ENCODE measurements at regions not wholly inside any gene's neighbourhood (a gene's known extent, or its start where the extent isn't known, plus 50 kb on each side); places are given as distances from the start of the nearest gene placed in this dataset.

- peak; percentile 92 for DNase-seq
- H3K18ac ChIP-seq (ENCODE audit: low read length): no peak overlapping the region
- no peaks in the 10 kb centered on the region for H3K27me3 ChIP-seq (ENCODE audit: insufficient read depth, low read length)
- no CpG with 5 or more reads among the region's 34 CpGs for WGBS (ENCODE audit: extremely low coverage, insufficient coverage, insufficient read length)
- no peak overlapping the region for H3K9ac ChIP-seq (ENCODE audit: low read length)
- H2AFZ ChIP-seq (ENCODE audit: insufficient read depth, low read length, poor library complexity): no peak overlapping the region
- H3K27ac ChIP-seq (ENCODE audit: low read depth, low read length): no peak overlapping the region
- no peak overlapping the region for H2AK5ac ChIP-seq (ENCODE audit: low read length)
- H4K91ac ChIP-seq (ENCODE audit: low read depth, low read length): no peak overlapping the region
- H2BK5ac ChIP-seq (ENCODE audit: low read depth, low read length, poor library complexity): no peak overlapping the region
- H3K4me1 ChIP-seq (ENCODE audit: control insufficient read depth in 1 of 2, insufficient read depth in 2 of 2, low read length in 2 of 2): no peaks in the 10 kb centered on the region
- H4K12ac ChIP-seq (ENCODE audit: low read depth, low read length): no peak overlapping the region
- H3K4me2 ChIP-seq (ENCODE audit: low read length): no peak overlapping the region
- H3K14ac ChIP-seq (ENCODE audit: low read length): no peak overlapping the region
- no peaks in the 10 kb centered on the region for H3K79me2 ChIP-seq (ENCODE audit: control insufficient read depth, insufficient read depth, low read length, poor library complexity)
- no peak overlapping the region for H2BK120ac ChIP-seq (ENCODE audit: insufficient read depth, low read length, poor library complexity)
- no peak overlapping the region for H3K23ac ChIP-seq (ENCODE audit: low read length)
- H3K4ac ChIP-seq (ENCODE audit: low read depth, low read length): no peak overlapping the region
- peaks cover 8% of the 10 kb centered on the region for H3K9me3 ChIP-seq (ENCODE audit: insufficient read depth, low read depth, low read length)
- H4K8ac ChIP-seq (ENCODE audit: low read depth, low read length): no peak overlapping the region
- H2BK12ac ChIP-seq (ENCODE audit: low read length): no peak overlapping the region
- no peaks in the 10 kb centered on the region for H3K79me1 ChIP-seq (ENCODE audit: low read length)
- H3K4me3 ChIP-seq (ENCODE audit: low read depth, low read length): no peak overlapping the region
- no peaks in the 10 kb centered on the region for H3K36me3 ChIP-seq (ENCODE audit: control insufficient read depth in 1 of 2, insufficient read depth in 2 of 2, low read length in 2 of 2)
These were observed 62.6 kb upstream of the CLDN14 start for GRCh38 chr21:36542312-36543101.

GRCh38 chr21:36543924-36544323, 64.0 kb upstream of the CLDN14 start:
- Histone ChIP-seq H3K27ac (ENCODE audit: low read depth, low read length) (no peak overlapping the region), H3K9ac (ENCODE audit: low read length) (no peak overlapping the region), H3K4me3 (ENCODE audit: low read depth, low read length) (no peak overlapping the region), H2BK12ac (ENCODE audit: low read length) (no peak overlapping the region), H3K9me3 (ENCODE audit: insufficient read depth, low read depth, low read length) (peaks cover 8% of the 10 kb centered on the region), H2AFZ (ENCODE audit: insufficient read depth, low read length, poor library complexity) (no peak overlapping the region), H3K79me1 (ENCODE audit: low read length) (no peaks in the 10 kb centered on the region), H2BK5ac (ENCODE audit: low read depth, low read length, poor library complexity) (no peak overlapping the region), H3K4ac (ENCODE audit: low read depth, low read length) (no peak overlapping the region), H3K14ac (ENCODE audit: low read length) (no peak overlapping the region), H3K27me3 (ENCODE audit: insufficient read depth, low read length) (no peaks in the 10 kb centered on the region), H2AK5ac (ENCODE audit: low read length) (no peak overlapping the region), H3K4me1 (ENCODE audit: control insufficient read depth in 1 of 2, insufficient read depth in 2 of 2, low read length in 2 of 2) (no peaks in the 10 kb centered on the region), H4K91ac (ENCODE audit: low read depth, low read length) (no peak overlapping the region), H4K12ac (ENCODE audit: low read depth, low read length) (no peak overlapping the region), H3K23ac (ENCODE audit: low read length) (no peak overlapping the region), H2BK120ac (ENCODE audit: insufficient read depth, low read length, poor library complexity) (no peak overlapping the region), H3K36me3 (ENCODE audit: control insufficient read depth in 1 of 2, insufficient read depth in 2 of 2, low read length in 2 of 2) (no peaks in the 10 kb centered on the region), H3K79me2 (ENCODE audit: control insufficient read depth, insufficient read depth, low read length, poor library complexity) (no peaks in the 10 kb centered on the region), H4K8ac (ENCODE audit: low read depth, low read length) (no peak overlapping the region), H3K4me2 (ENCODE audit: low read length) (no peak overlapping the region), H3K18ac (ENCODE audit: low read length) (no peak overlapping the region)
- no CpG with 5 or more reads among the region's 4 CpGs for WGBS (ENCODE audit: extremely low coverage, insufficient coverage, insufficient read length)
- DNase-seq: no peak

GRCh38 chr21:36544545-36544944, 64.6 kb upstream of the CLDN14 start:
- Histone ChIP-seq H3K4ac (ENCODE audit: low read depth, low read length) (no peak overlapping the region), H3K4me2 (ENCODE audit: low read length) (no peak overlapping the region), H3K79me1 (ENCODE audit: low read length) (no peaks in the 10 kb centered on the region), H3K9ac (ENCODE audit: low read length) (no peak overlapping the region), H3K18ac (ENCODE audit: low read length) (no peak overlapping the region), H2AK5ac (ENCODE audit: low read length) (no peak overlapping the region), H3K27me3 (ENCODE audit: insufficient read depth, low read length) (no peaks in the 10 kb centered on the region), H4K91ac (ENCODE audit: low read depth, low read length) (no peak overlapping the region), H3K14ac (ENCODE audit: low read length) (no peak overlapping the region), H2BK12ac (ENCODE audit: low read length) (no peak overlapping the region), H3K23ac (ENCODE audit: low read length) (no peak overlapping the region), H3K9me3 (ENCODE audit: insufficient read depth, low read depth, low read length) (peaks cover 4% of the 10 kb centered on the region), H3K27ac (ENCODE audit: low read depth, low read length) (no peak overlapping the region), H3K36me3 (ENCODE audit: control insufficient read depth in 1 of 2, insufficient read depth in 2 of 2, low read length in 2 of 2) (no peaks in the 10 kb centered on the region), H3K79me2 (ENCODE audit: control insufficient read depth, insufficient read depth, low read length, poor library complexity) (no peaks in the 10 kb centered on the region), H3K4me3 (ENCODE audit: low read depth, low read length) (no peak overlapping the region), H2BK5ac (ENCODE audit: low read depth, low read length, poor library complexity) (no peak overlapping the region), H4K12ac (ENCODE audit: low read depth, low read length) (no peak overlapping the region), H3K4me1 (ENCODE audit: control insufficient read depth in 1 of 2, insufficient read depth in 2 of 2, low read length in 2 of 2) (no peaks in the 10 kb centered on the region), H2BK120ac (ENCODE audit: insufficient read depth, low read length, poor library complexity) (no peak overlapping the region), H4K8ac (ENCODE audit: low read depth, low read length) (no peak overlapping the region), H2AFZ (ENCODE audit: insufficient read depth, low read length, poor library complexity) (no peak overlapping the region)
- DNase-seq: no peak
- no CpG with 5 or more reads among the region's 9 CpGs for WGBS (ENCODE audit: extremely low coverage, insufficient coverage, insufficient read length)

GRCh38 chr21:36545776-36546511, 66.0 kb upstream of the CLDN14 start:
- Histone ChIP-seq H4K8ac (ENCODE audit: low read depth, low read length) (no peak overlapping the region), H3K4me2 (ENCODE audit: low read length) (no peak overlapping the region), H4K91ac (ENCODE audit: low read depth, low read length) (no peak overlapping the region), H3K4me3 (ENCODE audit: low read depth, low read length) (no peak overlapping the region), H3K36me3 (ENCODE audit: control insufficient read depth in 1 of 2, insufficient read depth in 2 of 2, low read length in 2 of 2) (no peaks in the 10 kb centered on the region), H3K4ac (ENCODE audit: low read depth, low read length) (no peak overlapping the region), H3K9ac (ENCODE audit: low read length) (peak overlapping the region; percentile 64), H2BK12ac (ENCODE audit: low read length) (no peak overlapping the region), H2AK5ac (ENCODE audit: low read length) (no peak overlapping the region), H3K79me2 (ENCODE audit: control insufficient read depth, insufficient read depth, low read length, poor library complexity) (no peaks in the 10 kb centered on the region), H3K79me1 (ENCODE audit: low read length) (no peaks in the 10 kb centered on the region), H3K4me1 (ENCODE audit: control insufficient read depth in 1 of 2, insufficient read depth in 2 of 2, low read length in 2 of 2) (no peaks in the 10 kb centered on the region), H2BK120ac (ENCODE audit: insufficient read depth, low read length, poor library complexity) (no peak overlapping the region), H3K27me3 (ENCODE audit: insufficient read depth, low read length) (no peaks in the 10 kb centered on the region), H3K9me3 (ENCODE audit: insufficient read depth, low read depth, low read length) (no peaks in the 10 kb centered on the region), H3K23ac (ENCODE audit: low read length) (no peak overlapping the region), H3K27ac (ENCODE audit: low read depth, low read length) (no peak overlapping the region), H2BK5ac (ENCODE audit: low read depth, low read length, poor library complexity) (no peak overlapping the region), H4K12ac (ENCODE audit: low read depth, low read length) (no peak overlapping the region), H3K14ac (ENCODE audit: low read length) (no peak overlapping the region), H2AFZ (ENCODE audit: insufficient read depth, low read length, poor library complexity) (no peak overlapping the region), H3K18ac (ENCODE audit: low read length) (no peak overlapping the region)
- no peak for DNase-seq
- no CpG with 5 or more reads among the region's 6 CpGs for WGBS (ENCODE audit: extremely low coverage, insufficient coverage, insufficient read length)

Measured in trophoblast cell (in vitro differentiated cells and primary cell).